GM23248 (cell line): ENCODE measurements at regions not wholly inside any gene's neighbourhood (a gene's known extent, or its start where the extent isn't known, plus 50 kb on each side); places are given as distances from the start of the nearest gene placed in this dataset.

Experiments
- EZH2 ChIP-seq: fragments of 200-600 bp; sonication (generic); IDR thresholded peaks from 2 replicates; pipeline ENCODE4 v1.6.1; 2018; ENCODE audit warnings: antibody characterized with exemption, mild to moderate bottlenecking; ENCODE audit not compliant: insufficient read depth, poor library complexity, severe bottlenecking
- EZH2phosphoT487 ChIP-seq: fragments of 200-600 bp; sonication (generic); IDR thresholded peaks from 2 replicates; pipeline ENCODE4 v1.6.1; 2018; ENCODE audit warnings: antibody characterized with exemption, moderate library complexity, mild to moderate bottlenecking, low read depth; ENCODE audit not compliant: insufficient read depth

DNA sequence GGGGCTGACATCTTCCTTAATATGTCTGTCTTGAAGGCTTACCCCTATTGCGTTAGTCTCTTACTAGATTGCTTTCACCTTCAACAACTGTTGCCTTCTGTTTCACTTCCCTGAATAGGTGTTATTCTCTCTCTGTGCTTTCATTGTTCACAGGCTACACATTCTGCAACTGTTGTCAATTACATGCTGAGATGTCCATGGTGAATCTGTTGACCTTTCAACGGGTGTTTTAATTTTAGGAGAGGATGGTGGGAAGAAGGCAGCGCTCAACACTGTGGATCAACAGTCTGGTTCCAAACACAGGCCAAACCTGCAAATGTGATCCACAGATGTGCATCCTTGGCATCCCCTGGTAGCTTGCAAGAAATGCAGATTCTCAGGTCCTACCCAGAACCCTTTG lies 101.9 kb downstream of the DACT1 start:
- TF ChIP-seq EZH2, result no peak
- no peak for TF ChIP-seq EZH2phosphoT487
